ENCODE measurements at regions not wholly inside any gene's neighbourhood (a gene's known extent, or its start where the extent isn't known, plus 50 kb on each side); places are given as distances from the start of the nearest gene placed in this dataset.

DNA sequence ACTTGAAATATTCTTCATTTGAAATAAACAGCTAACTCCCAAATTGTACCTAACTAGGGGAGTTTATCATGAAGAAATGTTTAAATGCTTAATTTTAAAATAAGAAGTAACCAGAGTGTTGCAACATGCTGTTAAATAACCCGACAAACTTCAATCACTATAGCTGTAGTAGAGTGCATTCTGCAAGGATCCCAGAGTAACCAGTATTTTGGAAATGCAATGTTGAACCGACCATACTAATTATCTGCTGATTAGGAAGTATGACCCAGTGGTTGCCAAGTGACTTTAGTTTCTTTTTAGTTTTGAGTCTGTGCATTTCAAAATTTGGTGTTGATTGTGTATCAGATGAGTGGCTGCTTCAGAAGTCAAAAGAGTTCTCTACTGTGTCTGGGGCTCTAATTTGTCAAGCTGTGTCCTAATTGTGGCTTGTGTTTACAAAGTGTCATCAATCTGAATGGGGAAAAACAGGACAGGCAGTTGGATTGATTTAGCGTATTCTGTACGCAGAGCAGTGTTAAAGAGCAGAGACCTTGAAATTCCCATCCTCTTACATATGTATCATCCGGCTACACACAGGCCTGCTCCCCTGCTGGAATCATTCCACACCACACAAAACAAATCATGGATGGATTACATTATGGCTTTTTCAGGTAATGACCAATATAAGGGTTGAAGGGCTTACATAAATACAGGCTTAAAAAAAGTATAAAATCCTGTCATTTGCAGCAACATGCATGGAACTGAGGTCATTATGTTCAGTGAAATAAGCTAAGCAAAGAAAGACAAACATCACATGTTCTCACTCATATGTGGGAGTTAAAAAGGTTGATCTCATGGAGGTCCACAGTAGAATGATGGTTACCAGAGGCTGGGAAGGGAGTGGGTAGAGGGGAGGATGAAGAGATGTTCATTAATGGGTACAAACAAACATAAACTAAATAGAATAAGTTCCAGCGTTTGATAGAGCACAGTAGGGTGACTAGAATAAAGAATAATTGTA lies 351.5 kb downstream of the KLF12 start:
- DNase-seq = no peak

DNA sequence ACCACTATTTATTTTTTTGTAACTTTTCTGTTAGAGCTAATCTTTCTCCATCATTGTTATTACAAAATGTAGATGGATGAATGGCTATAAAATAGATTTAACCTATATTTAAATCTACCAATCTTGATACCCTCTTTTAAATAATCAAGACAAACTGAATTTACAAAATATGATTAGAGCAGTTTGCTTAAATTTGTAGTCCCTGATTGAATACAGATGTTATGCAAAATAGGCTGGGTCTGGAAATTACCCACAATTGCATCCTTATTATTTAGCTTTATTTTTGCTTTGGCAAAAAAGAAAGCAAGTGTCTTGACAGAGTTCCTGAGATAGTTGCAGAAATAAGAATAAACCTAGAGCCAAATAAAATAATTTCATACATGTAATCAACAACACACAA lies 352.8 kb downstream of the KLF12 start:
- DNase-seq = no peak

DNA sequence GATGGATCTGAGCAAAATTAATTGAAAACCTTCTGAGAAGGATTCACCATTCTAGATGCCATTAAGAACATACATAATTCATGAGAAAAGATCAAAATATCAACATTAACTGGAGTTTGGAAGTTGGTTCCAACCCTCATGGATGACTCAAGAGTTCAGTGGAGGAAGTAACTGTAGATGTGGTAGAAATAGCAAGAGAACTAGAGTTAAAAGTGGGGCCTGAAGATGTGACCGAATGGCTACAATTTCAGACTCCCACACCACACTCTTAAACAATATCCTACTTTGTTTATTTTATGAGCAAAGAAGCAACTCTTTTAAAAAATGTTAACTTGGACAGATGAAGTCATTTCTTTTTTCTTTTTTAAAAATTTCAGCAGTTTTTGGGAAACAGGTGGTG lies 354.3 kb downstream of the KLF12 start:
- no peak for DNase-seq

GRCh38 chr13:73778242-73778864 lies 355.9 kb downstream of the KLF12 start:
- no peak for DNase-seq

GRCh38 chr13:73777134-73777533 lies 357.1 kb downstream of the KLF12 start:
- DNase-seq = no peak

- DNase-seq = no peak
Measured at GRCh38 chr13:73776151-73776785, 357.9 kb downstream of the KLF12 start.

DNA sequence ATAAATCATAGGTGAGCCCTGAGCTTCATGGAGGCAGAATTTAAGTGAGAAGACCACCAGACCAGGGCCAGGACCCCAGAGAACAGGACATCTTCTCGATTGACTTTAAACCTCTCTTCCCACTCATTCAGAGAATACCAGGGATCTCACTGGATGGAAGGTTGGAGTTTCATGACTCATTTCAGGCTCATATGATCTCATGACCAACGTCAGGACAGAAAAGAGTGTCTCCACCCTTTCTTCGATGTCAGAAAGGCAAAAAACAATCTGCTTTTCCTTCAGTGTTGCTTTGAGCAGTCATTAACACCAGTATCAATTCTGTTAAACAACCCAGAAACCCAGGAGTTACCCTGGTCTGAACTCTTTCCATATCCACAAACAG lies 361.0 kb downstream of the KLF12 start:
- no peak for DNase-seq

DNA sequence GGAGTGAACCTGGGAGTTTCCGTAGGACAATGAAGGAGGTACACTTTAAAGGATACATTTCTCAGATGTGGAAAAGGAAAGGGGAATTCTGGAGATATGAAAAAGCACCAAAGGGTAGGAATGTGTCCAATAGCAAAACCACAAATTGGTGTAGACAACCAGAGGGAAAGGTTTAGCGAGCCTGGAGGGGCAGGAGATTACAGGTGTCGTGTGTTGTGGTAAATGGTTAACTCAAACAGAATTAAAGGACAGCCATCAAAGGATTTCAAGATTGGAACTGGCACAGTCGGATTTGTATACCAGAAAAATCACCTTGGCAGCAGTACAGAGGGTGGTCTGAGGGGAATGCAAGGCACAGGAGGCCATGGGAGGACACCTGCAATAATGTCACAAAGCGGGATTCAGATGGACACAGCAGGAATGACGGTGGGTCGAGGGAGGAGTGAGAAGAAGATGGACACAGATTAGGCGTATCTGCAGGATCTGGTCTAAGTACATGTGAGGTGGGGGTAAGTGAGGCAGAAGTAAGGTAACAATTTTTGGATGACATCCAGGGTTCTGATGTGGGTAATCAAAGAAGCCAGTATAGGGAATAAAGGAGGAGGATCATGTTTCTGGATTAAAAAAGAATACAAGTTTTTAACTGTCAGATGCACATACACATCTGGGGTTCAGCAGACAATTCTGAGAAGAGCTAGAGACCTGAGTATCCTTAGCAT lies 361.6 kb downstream of the KLF12 start:
- no peak for DNase-seq

DNA sequence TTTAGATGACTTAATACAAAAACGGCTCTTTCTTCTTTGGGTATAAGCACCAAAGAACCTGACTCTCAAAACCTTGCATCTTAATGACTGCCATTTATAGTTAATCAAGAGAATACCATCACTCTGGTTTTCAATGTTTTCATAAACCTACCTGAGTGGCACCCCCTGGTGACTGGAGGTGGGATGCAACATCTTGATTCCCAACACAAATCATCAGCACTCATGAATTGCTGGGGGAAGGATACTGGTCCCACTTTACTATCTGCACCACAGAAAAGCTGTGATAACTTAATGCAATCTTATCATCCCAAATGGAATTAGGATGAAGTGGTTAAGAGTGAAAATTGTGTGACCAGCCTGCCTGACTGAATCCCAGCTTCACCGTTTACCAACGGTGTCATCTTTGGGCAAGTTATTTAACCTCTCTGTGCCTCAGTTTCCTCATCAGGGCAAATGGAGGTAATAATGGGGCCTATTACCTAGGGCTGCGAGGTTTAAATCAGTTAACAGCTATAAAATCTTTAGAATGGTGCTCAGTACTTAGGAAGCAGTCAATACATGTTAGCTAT lies 366.4 kb downstream of the KLF12 start:
- DNase-seq = peak in 1 of 2 donors; percentile 3

DNA sequence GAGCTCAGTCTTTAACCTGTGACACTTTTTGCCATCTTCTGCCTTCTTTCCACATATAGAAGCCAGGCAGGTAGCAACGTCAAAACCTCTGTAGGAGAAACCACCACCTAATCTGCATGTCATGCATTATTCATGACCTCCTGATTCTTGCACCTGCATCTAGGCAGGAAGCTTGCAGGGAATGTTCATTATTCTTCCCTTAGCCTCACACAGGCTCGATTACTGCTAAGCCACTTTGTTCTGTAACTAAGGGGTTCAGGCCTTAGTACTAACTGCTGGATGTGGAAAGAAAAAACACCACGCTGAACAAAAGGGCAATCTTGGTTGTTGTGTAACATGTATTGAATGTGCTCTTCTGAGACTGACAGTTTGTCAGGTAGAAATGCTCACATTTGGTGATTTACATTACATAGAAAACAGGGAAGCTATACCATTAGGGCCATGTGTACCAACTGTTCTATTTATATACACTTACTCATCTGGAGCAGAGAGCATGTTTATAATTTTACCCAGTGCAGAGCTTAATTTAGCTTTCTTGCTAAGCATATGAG lies 366.9 kb downstream of the KLF12 start:
- DNase-seq = peak in 1 of 2 donors; percentile 17

- no peak for DNase-seq
Measured at GRCh38 chr13:73765651-73766384, 368.4 kb downstream of the KLF12 start.

GRCh38 chr13:73759434-73759833 lies 374.8 kb downstream of the KLF12 start:
- DNase-seq = no peak

- DNase-seq = no peak
Measured at GRCh38 chr13:73757481-73758233, 376.5 kb downstream of the KLF12 start.

DNA sequence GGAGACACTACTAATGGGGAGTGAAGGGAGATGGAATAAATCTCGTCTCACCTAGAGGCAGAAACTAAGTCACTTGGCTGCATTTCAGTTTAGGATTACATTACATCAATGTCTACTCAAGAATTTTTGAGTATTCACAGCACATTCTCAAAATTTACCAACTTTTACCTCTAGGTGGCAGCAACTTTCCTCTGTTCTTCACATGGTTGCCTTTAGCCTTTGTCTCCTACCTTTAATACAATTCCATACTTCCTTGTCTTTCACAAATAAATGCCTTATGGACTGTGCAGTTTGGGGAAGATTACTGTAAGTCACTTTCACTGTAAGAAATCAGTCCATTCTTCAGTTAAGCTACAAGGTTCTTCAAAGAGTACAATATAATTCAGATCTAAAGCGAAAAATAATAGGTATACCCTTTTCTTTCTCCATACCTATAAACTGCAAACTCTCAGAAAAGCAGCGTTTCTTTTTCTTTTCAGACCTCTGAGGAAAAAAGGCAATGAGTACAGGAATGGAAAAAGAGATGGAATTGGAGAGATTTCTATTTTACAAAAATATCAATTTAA lies 379.4 kb downstream of the KLF12 start:
- DNase-seq = peak; percentile 10 to 81

DNA sequence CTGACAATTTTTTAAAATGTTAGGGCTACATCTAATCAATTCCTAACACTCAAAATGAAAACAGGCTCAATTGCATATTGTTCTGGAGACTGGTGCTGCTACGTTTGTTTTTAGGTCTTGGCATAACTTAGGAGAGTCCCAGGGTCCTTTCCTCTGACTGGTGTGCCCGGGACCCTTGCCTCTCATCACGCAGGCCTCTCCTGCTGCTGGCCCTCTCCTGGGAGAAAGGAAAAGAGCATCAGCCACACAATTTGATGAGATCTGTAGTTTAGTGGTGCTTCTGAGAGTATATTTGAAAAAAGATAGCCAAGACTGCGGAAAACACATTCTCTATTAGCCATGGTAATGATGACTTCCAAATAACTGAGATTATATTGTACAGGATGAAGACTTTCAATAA lies 380.0 kb downstream of the KLF12 start:
- DNase-seq = no peak

- DNase-seq = no peak
Measured at GRCh38 chr13:73751290-73751689, 382.9 kb downstream of the KLF12 start.

GRCh38 chr13:73748404-73748803 lies 385.8 kb downstream of the KLF12 start:
- no peak for DNase-seq

GRCh38 chr13:73745190-73745589 lies 389.0 kb downstream of the KLF12 start:
- no peak for DNase-seq

DNA sequence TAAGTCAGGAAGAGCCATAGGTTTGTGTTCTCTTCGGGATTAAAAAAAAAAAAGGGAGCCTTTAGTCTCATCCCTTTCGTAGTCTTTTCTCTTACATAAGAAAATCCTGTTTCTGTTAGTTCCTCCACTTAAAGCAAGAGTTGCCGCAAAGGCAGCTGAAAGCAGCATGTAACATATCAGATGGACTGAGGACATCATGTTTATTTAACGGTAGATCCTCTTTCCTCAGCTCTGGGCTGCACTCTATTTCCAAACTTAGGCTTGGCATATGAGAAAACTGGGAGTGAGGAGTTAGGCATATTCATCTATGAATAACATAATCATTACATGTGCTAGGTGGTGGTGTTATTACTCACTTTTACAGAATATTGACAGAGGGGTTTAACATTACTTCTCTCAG lies 391.2 kb downstream of the KLF12 start:
- DNase-seq = no peak

DNA sequence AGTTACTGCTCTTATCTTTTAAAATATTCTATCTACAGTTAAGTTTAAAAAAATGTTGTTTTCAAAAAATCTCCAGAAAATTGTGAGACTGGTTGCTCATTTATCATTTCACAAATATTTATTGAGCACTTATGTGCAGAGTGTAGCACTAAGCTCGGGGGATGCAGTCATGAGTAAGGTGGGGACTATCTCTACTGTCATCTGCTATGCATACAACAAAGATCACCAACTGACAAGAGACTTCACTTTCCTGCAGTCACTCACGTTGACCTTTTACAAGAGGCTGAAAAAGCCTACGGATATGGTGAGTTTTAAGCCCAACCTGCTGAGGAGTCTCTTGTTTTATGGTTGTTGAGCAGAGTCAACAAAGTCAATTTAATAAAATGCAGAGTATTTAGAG lies 392.5 kb downstream of the KLF12 start:
- DNase-seq = no peak

DNA sequence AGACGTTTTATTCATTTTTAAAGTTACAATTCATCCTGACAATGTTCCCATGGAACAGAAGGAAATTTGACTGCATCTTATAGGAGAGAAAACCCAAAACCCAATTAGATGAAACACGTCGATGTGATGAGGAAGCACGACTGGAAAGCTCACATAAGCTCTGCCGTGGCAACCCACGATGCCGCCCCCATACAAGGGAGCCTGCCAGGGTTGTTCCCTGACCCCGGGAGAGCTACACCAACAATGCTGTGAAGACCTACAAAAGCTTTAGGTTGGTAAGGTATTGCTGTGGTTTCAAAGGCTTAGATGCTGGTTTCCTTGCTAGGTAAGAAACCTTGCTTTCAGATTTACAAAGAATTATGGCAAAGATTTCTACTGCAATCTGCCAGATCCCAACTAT lies 393.1 kb downstream of the KLF12 start:
- DNase-seq = no peak
